ENCODE measurements at regions not wholly inside any gene's neighbourhood (a gene's known extent, or its start where the extent isn't known, plus 50 kb on each side); places are given as distances from the start of the nearest gene placed in this dataset.

DNA sequence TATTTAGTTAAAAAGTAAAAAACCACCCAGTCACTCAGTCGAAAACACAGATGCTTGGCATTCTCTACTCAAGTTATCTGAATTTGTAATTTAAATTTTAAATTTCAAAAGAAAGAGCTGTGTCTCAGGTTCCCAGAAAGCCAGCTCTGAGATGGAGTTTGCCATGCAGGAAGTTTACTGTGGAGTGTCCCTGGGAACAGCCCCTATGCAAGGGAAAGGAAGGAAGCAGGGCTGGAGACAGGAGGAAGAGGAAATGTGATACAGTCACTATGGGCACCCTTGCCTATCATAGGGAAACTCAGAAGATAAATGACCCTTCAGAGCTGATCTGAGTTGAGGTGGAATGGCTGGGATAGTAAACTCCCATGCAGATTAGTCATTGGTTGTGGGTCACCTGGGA lies 408.8 kb upstream of the ACTBL2 start:
- DNase-seq (ENCODE audit: low read depth): no peak
- H3K4me3 ChIP-seq (ENCODE audit: low read depth, low read length): no peak overlapping the region
- no peak for TF ChIP-seq CTCF (conservative IDR thresholded peaks at IDR 0.05; ENCODE audit: low read depth, low read length)

GRCh38 chr5:57889558-57889957 lies 406.9 kb upstream of the ACTBL2 start:
- peak; percentile 69 for TF ChIP-seq CTCF (conservative IDR thresholded peaks at IDR 0.05; ENCODE audit: low read depth, low read length)
- peak; percentile 82 for DNase-seq (ENCODE audit: low read depth)
- no peak overlapping the region for H3K4me3 ChIP-seq (ENCODE audit: low read depth, low read length)

DNA sequence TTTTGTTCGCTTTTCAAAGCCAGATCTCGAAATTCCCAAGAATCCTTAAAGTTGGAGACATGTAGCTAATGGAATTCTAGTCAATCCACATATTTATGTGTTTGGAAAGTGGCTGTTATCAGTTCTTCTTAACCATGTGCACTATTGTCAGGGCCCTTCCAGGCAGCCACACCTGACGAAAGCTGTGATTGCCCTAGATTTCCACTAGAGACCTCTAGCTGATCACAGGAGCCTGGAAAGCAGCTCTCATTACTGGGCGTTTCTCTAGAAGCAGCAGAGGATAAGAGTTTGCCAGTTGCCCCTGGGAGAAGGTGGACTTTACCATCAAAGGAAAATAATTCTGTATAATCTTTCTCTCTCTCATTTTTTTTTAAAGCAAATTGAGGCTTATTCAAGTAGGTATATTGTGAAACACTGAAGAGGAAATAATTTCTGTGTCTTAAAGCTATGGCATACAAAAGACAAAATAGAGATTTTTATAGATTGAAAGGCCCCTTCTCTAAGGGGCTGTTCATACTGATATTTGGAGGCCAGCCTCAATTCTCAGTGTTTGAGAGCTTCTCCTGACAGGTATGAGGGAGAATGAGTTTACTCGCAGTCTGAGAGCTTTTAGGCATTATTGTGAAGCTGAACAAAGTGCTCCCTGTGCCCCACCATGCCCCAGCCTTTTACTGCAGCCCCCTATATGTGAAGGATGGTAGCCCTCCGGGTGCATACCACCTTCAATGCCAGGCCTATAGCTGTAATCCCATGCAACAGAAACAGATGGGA lies 405.4 kb upstream of the ACTBL2 start:
- DNase-seq (ENCODE audit: low read depth): peak; percentile 84
- peak; percentile 88 for TF ChIP-seq CTCF (conservative IDR thresholded peaks at IDR 0.05; ENCODE audit: low read depth, low read length)
- H3K4me3 ChIP-seq (ENCODE audit: low read depth, low read length): no peak overlapping the region

- no peak for TF ChIP-seq CTCF (conservative IDR thresholded peaks at IDR 0.05; ENCODE audit: low read depth, low read length)
Observed at GRCh38 chr5:57884346-57885102, 401.9 kb upstream of the ACTBL2 start.

GRCh38 chr5:57880216-57880615 lies 397.6 kb upstream of the ACTBL2 start:
- TF ChIP-seq CTCF (conservative IDR thresholded peaks at IDR 0.05; ENCODE audit: low read depth, low read length): no peak
- DNase-seq (ENCODE audit: low read depth): no peak
- H3K4me3 ChIP-seq (ENCODE audit: low read depth, low read length): no peak overlapping the region

More at GRCh38 chr5:57884346-57885102, 401.9 kb upstream of the ACTBL2 start:
- H3K4me3 ChIP-seq (ENCODE audit: low read depth, low read length): no peak overlapping the region
- DNase-seq (ENCODE audit: low read depth): no peak

- peak; percentile 33 for DNase-seq (ENCODE audit: low read depth)
- TF ChIP-seq CTCF (conservative IDR thresholded peaks at IDR 0.05; ENCODE audit: low read depth, low read length): no peak
- H3K4me3 ChIP-seq (ENCODE audit: low read depth, low read length): no peak overlapping the region
Observed at GRCh38 chr5:57878301-57878722, 395.7 kb upstream of the ACTBL2 start.
